SU-DHL-6 (cell line): ENCODE measurements at regions not wholly inside any gene's neighbourhood (a gene's known extent, or its start where the extent isn't known, plus 50 kb on each side); places are given as distances from the start of the nearest gene placed in this dataset.

Experiments used
- H2AFZ ChIP-seq: fragments of 200-600 bp; sonication (generic); 2 replicates; pipeline ENCODE4 v1.6.1; 2014; ENCODE audit warnings: low read depth, mild to moderate bottlenecking, moderate library complexity, mixed read lengths, antibody characterized with exemption, low read length; ENCODE audit not compliant: severe bottlenecking
- H3F3A ChIP-seq: fragments of 200-600 bp; shearing (Covaris generic); 2 replicates; pipeline ENCODE4 v1.6.0; 2016; ENCODE audit warnings: antibody characterized with exemption, mild to moderate bottlenecking; ENCODE audit not compliant: insufficient read depth
- H3K27ac ChIP-seq: fragments of 200-600 bp; sonication (generic); 2 replicates; pipeline ENCODE4 v1.5.1; 2016; ENCODE audit warnings: low read depth, mild to moderate bottlenecking, low read length, moderate library complexity, mixed read lengths
- H3K27me3 ChIP-seq: fragments of 200-600 bp; sonication (generic), shearing (Covaris generic); 2 replicates; pipeline ENCODE4 v1.6.0; 2014; ENCODE audit warnings: mild to moderate bottlenecking, low read length
- H3K36me3 ChIP-seq: fragments of 200-600 bp; sonication (generic); 2 replicates; pipeline ENCODE4 v1.6.1; 2014; ENCODE audit warnings: mild to moderate bottlenecking, low read length, mixed read lengths
- H3K4me2 ChIP-seq: fragments of 300-600, 200-600 bp; shearing (Covaris generic), sonication (generic); 2 replicates; pipeline ENCODE4 v1.6.0; 2014; ENCODE audit warnings: low read length, low read depth, mild to moderate bottlenecking; ENCODE audit not compliant: poor library complexity, severe bottlenecking
- H3K4me3 ChIP-seq: fragments of 200-600 bp; sonication (generic); 2 replicates; pipeline ENCODE4 v1.5.1; 2014; ENCODE audit warnings: antibody characterized with exemption, low read length, mild to moderate bottlenecking, mixed read lengths; ENCODE audit not compliant: insufficient read depth, poor library complexity, severe bottlenecking
- H3K79me2 ChIP-seq: fragments of 200-600 bp; sonication (generic); 2 replicates; pipeline ENCODE4 v1.6.1; 2014; ENCODE audit warnings: mild to moderate bottlenecking, low read length, moderate library complexity; ENCODE audit not compliant: insufficient read depth
- H3K9ac ChIP-seq: fragments of 200-600 bp; sonication (generic); 2 replicates; pipeline ENCODE4 v1.7.0; 2014; ENCODE audit warnings: mild to moderate bottlenecking, low read length
- H3K9me2 ChIP-seq: fragments of 200-600 bp; sonication (generic); replicated peaks from 2 replicates; pipeline ENCODE4 v1.6.1; 2014; ENCODE audit warnings: low read length; ENCODE audit not compliant: insufficient read depth
- H3K9me3 ChIP-seq: fragments of 200-600 bp; sonication (generic); 2 replicates; pipeline ENCODE4 v1.6.1; 2014; ENCODE audit warnings: low read length, mixed read lengths; ENCODE audit not compliant: insufficient read depth
- H4K20me1 ChIP-seq: fragments of 200-600 bp; sonication (generic); 2 replicates; pipeline ENCODE4 v1.6.1; 2014; ENCODE audit warnings: low read depth, mild to moderate bottlenecking, antibody characterized with exemption, low read length, moderate library complexity, mixed read lengths
- EZH2phosphoT487 ChIP-seq: fragments of 200-600 bp; sonication (generic), shearing (Covaris generic); conservative IDR thresholded peaks from 2 replicates; pipeline ENCODE4 v1.6.1; 2018; ENCODE audit warnings: mild to moderate bottlenecking, antibody characterized with exemption, low read length, moderate library complexity, mixed read lengths
- TF ChIP-seq, protein P1 (sequence below): fragments of 200-600 bp; sonication (generic); IDR thresholded peaks from one replicate; pipeline ENCODE4 v1.5.1; 2017; ENCODE audit warnings: antibody characterized with exemption, mild to moderate bottlenecking, low read length, moderate library complexity; ENCODE audit not compliant: insufficient read depth, poor library complexity, severe bottlenecking

DNA sequence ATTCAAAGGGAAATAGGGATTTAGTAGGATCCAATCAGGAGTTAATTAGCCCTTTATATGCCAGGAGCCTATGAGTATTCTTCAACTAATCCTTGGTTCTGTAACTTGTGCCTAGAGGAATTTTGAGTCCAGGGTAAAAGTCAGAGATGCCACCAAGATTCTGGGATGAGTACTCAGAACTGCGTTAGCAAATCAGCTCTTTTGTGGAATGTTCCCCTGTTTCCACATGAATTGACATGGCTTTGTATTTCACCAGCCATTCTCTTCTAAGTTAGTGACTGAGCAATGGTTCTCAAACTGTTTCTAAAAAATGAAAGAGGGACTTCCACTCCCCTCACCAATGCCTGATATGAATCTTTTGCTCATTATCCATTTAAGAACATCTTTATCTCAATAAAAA, 508.7 kb downstream of the SOX2 start:
- Histone ChIP-seq H3K27ac (no peak overlapping the region), H3K9ac (no peak overlapping the region), H3K27me3 (no peaks in the 10 kb centered on the region), H3K9me3 (no peaks in the 10 kb centered on the region), H3K36me3 (no peaks in the 10 kb centered on the region), H2AFZ (no peak overlapping the region), H3F3A (no peaks in the 10 kb centered on the region), H3K9me2 (no peaks in the 10 kb centered on the region), H3K4me3 (no peak overlapping the region), H3K79me2 (no peaks in the 10 kb centered on the region), H3K4me2 (no peak overlapping the region), H4K20me1 (no peaks in the 10 kb centered on the region)
- TF ChIP-seq EZH2phosphoT487, result no peak
- TF ChIP-seq, protein P1, sequence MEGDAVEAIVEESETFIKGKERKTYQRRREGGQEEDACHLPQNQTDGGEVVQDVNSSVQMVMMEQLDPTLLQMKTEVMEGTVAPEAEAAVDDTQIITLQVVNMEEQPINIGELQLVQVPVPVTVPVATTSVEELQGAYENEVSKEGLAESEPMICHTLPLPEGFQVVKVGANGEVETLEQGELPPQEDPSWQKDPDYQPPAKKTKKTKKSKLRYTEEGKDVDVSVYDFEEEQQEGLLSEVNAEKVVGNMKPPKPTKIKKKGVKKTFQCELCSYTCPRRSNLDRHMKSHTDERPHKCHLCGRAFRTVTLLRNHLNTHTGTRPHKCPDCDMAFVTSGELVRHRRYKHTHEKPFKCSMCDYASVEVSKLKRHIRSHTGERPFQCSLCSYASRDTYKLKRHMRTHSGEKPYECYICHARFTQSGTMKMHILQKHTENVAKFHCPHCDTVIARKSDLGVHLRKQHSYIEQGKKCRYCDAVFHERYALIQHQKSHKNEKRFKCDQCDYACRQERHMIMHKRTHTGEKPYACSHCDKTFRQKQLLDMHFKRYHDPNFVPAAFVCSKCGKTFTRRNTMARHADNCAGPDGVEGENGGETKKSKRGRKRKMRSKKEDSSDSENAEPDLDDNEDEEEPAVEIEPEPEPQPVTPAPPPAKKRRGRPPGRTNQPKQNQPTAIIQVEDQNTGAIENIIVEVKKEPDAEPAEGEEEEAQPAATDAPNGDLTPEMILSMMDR, result no peak

DNA sequence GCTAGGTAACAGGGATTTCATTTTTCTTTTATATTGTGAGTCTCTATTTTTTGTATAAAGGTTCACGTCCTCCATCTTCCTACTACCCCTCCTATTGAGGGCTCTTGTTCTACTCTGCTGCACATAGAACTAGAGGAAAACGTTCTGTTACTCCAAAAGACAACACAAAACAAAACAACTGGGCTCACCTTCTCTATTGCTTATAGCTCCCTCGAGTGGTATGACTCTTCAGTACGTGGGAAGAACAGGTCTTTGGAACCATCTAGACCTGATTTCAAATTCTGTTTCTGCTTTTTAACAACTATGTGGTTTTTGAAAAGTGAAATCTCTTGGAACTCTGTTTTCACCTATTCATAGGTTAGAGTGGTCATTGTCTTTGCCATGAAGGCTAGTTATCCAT, 515.3 kb downstream of the SOX2 start:
- no peaks in the 10 kb centered on the region for H3K79me2 ChIP-seq
- no peak overlapping the region for H2AFZ ChIP-seq
- H3K27me3 ChIP-seq, result no peaks in the 10 kb centered on the region
- H3K27ac ChIP-seq, result no peak overlapping the region
- no peaks in the 10 kb centered on the region for H3K9me3 ChIP-seq
- H3K4me2 ChIP-seq, result no peak overlapping the region
- H3K4me3 ChIP-seq, result no peak overlapping the region
- TF ChIP-seq EZH2phosphoT487, result no peak
- TF ChIP-seq, protein P1, result no peak
- no peaks in the 10 kb centered on the region for H3K36me3 ChIP-seq
- no peak overlapping the region for H3K9ac ChIP-seq
- no peaks in the 10 kb centered on the region for H3F3A ChIP-seq
- H3K9me2 ChIP-seq, result no peaks in the 10 kb centered on the region
- H4K20me1 ChIP-seq, result no peaks in the 10 kb centered on the region

DNA sequence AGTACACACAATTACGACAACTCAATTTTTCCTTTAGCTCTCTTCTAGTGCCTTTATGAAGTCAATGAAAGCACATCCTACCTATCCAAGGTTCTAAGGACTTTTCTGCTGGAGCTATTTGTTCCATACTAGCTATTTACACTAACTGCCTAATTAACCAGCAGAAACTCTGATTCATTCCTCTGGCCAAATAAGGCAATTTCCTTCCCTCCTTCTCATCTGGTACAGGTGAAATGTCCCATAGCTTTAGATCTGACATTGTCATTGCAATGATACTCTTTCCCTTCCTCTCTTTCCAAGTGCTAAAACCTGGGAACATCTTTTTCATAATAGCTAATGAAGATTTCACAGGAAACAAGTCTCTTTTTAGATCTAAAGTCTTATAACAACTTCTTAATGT, 521.7 kb downstream of the SOX2 start:
- H3K4me3 ChIP-seq, result no peak overlapping the region
- H3K9ac ChIP-seq, result no peak overlapping the region
- H3K79me2 ChIP-seq, result no peaks in the 10 kb centered on the region
- no peaks in the 10 kb centered on the region for H4K20me1 ChIP-seq
- H3K27me3 ChIP-seq, result no peaks in the 10 kb centered on the region
- H3K27ac ChIP-seq, result no peak overlapping the region
- H3F3A ChIP-seq, result no peaks in the 10 kb centered on the region
- no peaks in the 10 kb centered on the region for H3K36me3 ChIP-seq
- H3K4me2 ChIP-seq, result no peak overlapping the region
- no peak overlapping the region for H2AFZ ChIP-seq
- TF ChIP-seq, protein P1, result no peak
- TF ChIP-seq EZH2phosphoT487, result no peak
- no peaks in the 10 kb centered on the region for H3K9me2 ChIP-seq
- no peaks in the 10 kb centered on the region for H3K9me3 ChIP-seq

DNA sequence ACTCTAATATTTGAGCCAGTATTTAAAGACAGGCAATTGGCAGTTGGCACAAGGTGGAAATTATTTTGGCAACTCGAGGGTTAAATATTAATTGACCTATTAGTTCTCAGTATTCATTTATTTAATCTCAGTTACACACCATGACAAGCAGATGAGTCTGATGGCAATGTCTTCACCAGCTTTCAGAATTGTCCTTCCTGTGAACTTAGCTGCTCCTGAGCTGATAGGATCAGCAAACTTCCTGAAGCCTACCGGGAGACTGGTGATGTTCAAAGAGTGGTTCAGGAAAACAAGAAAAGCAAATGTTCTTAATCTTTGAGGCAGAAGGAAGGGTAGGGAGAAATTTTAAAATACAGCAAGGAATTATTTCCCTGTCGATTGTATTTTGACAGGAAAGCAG, 522.2 kb downstream of the SOX2 start:
- no peaks in the 10 kb centered on the region for H3K27me3 ChIP-seq
- no peaks in the 10 kb centered on the region for H3K79me2 ChIP-seq
- no peaks in the 10 kb centered on the region for H3F3A ChIP-seq
- no peak overlapping the region for H3K4me2 ChIP-seq
- H3K4me3 ChIP-seq, result no peak overlapping the region
- no peak overlapping the region for H2AFZ ChIP-seq
- H3K9ac ChIP-seq, result no peak overlapping the region
- no peaks in the 10 kb centered on the region for H3K36me3 ChIP-seq
- no peaks in the 10 kb centered on the region for H3K9me2 ChIP-seq
- no peak overlapping the region for H3K27ac ChIP-seq
- H4K20me1 ChIP-seq, result no peaks in the 10 kb centered on the region
- H3K9me3 ChIP-seq, result no peaks in the 10 kb centered on the region
- TF ChIP-seq EZH2phosphoT487, result no peak
- TF ChIP-seq, protein P1, result no peak
